SK-N-SH treated with all-trans-retinoic acid at 6 μM for 48 hours (cell line): ENCODE measurements at regions not wholly inside any gene's neighbourhood (a gene's known extent, or its start where the extent isn't known, plus 50 kb on each side); places are given as distances from the start of the nearest gene placed in this dataset.

Experiments used
- CREB5 ChIP-seq: fragments of 250-450 bp; sonication (Bioruptor Pico); IDR thresholded peaks from 2 replicates; pipeline ENCODE4 v1.5.1; 2020; ENCODE audit warnings: low read depth, mild to moderate bottlenecking, moderate library complexity
- ESRRG ChIP-seq: fragments of 250-450 bp; sonication (Bioruptor Pico); IDR thresholded peaks from 2 replicates; pipeline ENCODE4 v1.6.1; 2021; ENCODE audit warnings: mild to moderate bottlenecking
- GLIS3 ChIP-seq: fragments of 250-450 bp; sonication (Bioruptor Pico); IDR thresholded peaks from 2 replicates; pipeline ENCODE4 v1.5.0; 2020; ENCODE audit warnings: mild to moderate bottlenecking, moderate library complexity
- RARB ChIP-seq: fragments of 250-450 bp; sonication (Bioruptor Pico); IDR thresholded peaks from 2 replicates; pipeline ENCODE4 v1.8.0; 2021; ENCODE audit warnings: mild to moderate bottlenecking, moderate library complexity
- TCF4 ChIP-seq: fragments of 250-450 bp; sonication (Bioruptor Pico); IDR thresholded peaks from 2 replicates; pipeline ENCODE4 v1.8.0; 2021; ENCODE audit warnings: mild to moderate bottlenecking, moderate library complexity, borderline replicate concordance
- TOX ChIP-seq: fragments of 250-450 bp; sonication (Bioruptor Pico); IDR thresholded peaks from 2 replicates; pipeline ENCODE4 v1.8.0; 2021; ENCODE audit warnings: mild to moderate bottlenecking, moderate library complexity, borderline replicate concordance
- TSHZ2 ChIP-seq: fragments of 250-450 bp; sonication (Bioruptor Pico); IDR thresholded peaks from 2 replicates; pipeline ENCODE4 v1.5.0; 2020; ENCODE audit warnings: mild to moderate bottlenecking, moderate library complexity
- ZC3H10 ChIP-seq: fragments of 250-450 bp; sonication (Bioruptor Pico); IDR thresholded peaks from 2 replicates; pipeline ENCODE4 v1.5.1; 2021; ENCODE audit warnings: mild to moderate bottlenecking, moderate library complexity
- ZFP3 ChIP-seq: fragments of 250-450 bp; sonication (Bioruptor Pico); IDR thresholded peaks from 2 replicates; pipeline ENCODE4 v1.5.0; 2020; ENCODE audit warnings: mild to moderate bottlenecking, moderate library complexity
- ZFP30 ChIP-seq: fragments of 450-650 bp; formaldehyde crosslinking; IDR thresholded peaks from 2 replicates; pipeline ENCODE4 v1.5.0; 2022; ENCODE audit warnings: mild to moderate bottlenecking, moderate library complexity
- ZNF70 ChIP-seq: fragments of 450-650 bp; formaldehyde crosslinking; IDR thresholded peaks from 2 replicates; pipeline ENCODE4 v1.5.0; 2020; ENCODE audit warnings: mild to moderate bottlenecking, moderate library complexity
- ZNF8 ChIP-seq: fragments of 450-650 bp; formaldehyde crosslinking; IDR thresholded peaks from 2 replicates; pipeline ENCODE4 v1.5.0; 2020; ENCODE audit warnings: mild to moderate bottlenecking, moderate library complexity

- TF ChIP-seq CREB5 (CRISPR knock-in tag) (no peak), TCF4 (no peak), TSHZ2 (no peak), TOX (CRISPR knock-in tag) (no peak), ZFP3 (CRISPR knock-in tag) (no peak), RARB (CRISPR knock-in tag) (no peak), ZNF8 (CRISPR knock-in tag) (no peak), ZNF70 (CRISPR knock-in tag) (no peak), ZFP30 (CRISPR knock-in tag) (no peak), ESRRG (CRISPR knock-in tag) (no peak), GLIS3 (CRISPR knock-in tag) (no peak), ZC3H10 (CRISPR knock-in tag) (no peak)
Measured at GRCh38 chr13:80577285-80577684, 236.4 kb upstream of the SPRY2 start.
